Vagina (tissue), 2 donors: ENCODE measurements at regions not wholly inside any gene's neighbourhood (a gene's known extent, or its start where the extent isn't known, plus 50 kb on each side); places are given as distances from the start of the nearest gene placed in this dataset.

ENCODE experiments used
- POLR2A ChIP-seq, 2 donors: fragments of 450-650 bp; IDR thresholded peaks; one replicate each; pipeline ENCODE4 v1.6.1; 2017; ENCODE audit warnings: antibody characterized with exemption in 2 of 2, mild to moderate bottlenecking in 2 of 2, moderate library complexity in 2 of 2
- POLR2AphosphoS5 ChIP-seq, 2 donors: sonication (generic); formaldehyde crosslinking; IDR thresholded peaks; one replicate each; pipeline ENCODE4 v1.9.0; 2017; ENCODE audit warnings: antibody characterized with exemption in 2 of 2, mild to moderate bottlenecking in 2 of 2, low read depth in 1 of 2; ENCODE audit not compliant: insufficient read depth in 1 of 2
- TF ChIP-seq, protein P1 (sequence below), 3 experiments: fragments of 450-650 bp in 2 of 3; fragments of 200-600 bp in 1 of 3; sonication (generic) in 1 of 3; IDR thresholded peaks; one replicate each; pipeline ENCODE4 v1.5.1; 2017 to 2019; ENCODE audit warnings: antibody characterized with exemption in 3 of 3, mild to moderate bottlenecking in 2 of 3, moderate library complexity in 2 of 3

GRCh38 chr5:104699438-104699837 lies 1136.8 kb upstream of the NUDT12 start:
- TF ChIP-seq, protein P1, sequence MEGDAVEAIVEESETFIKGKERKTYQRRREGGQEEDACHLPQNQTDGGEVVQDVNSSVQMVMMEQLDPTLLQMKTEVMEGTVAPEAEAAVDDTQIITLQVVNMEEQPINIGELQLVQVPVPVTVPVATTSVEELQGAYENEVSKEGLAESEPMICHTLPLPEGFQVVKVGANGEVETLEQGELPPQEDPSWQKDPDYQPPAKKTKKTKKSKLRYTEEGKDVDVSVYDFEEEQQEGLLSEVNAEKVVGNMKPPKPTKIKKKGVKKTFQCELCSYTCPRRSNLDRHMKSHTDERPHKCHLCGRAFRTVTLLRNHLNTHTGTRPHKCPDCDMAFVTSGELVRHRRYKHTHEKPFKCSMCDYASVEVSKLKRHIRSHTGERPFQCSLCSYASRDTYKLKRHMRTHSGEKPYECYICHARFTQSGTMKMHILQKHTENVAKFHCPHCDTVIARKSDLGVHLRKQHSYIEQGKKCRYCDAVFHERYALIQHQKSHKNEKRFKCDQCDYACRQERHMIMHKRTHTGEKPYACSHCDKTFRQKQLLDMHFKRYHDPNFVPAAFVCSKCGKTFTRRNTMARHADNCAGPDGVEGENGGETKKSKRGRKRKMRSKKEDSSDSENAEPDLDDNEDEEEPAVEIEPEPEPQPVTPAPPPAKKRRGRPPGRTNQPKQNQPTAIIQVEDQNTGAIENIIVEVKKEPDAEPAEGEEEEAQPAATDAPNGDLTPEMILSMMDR (IDR thresholded peaks at IDR 0.05): no peak
- TF ChIP-seq POLR2AphosphoS5 (IDR thresholded peaks at IDR 0.05; ENCODE audit: insufficient read depth in 1 of 2, low read depth in 1 of 2) (no peak), POLR2A (IDR thresholded peaks at IDR 0.05) (no peak)
